Fibroblast of villous mesenchyme (primary cell): ENCODE measurements at regions not wholly inside any gene's neighbourhood (a gene's known extent, or its start where the extent isn't known, plus 50 kb on each side); places are given as distances from the start of the nearest gene placed in this dataset.

Experiments
- DNase-seq: peaks from one replicate; pipeline ENCODE4 v3.0.0-alpha.2; 2010; ENCODE audit warnings: low read depth
- H3K4me3 ChIP-seq: 2 replicates; pipeline ENCODE4 v1.5.1; 2011; ENCODE audit warnings: low read depth, mild to moderate bottlenecking, low read length
- TF ChIP-seq, protein P1 (sequence below): IDR thresholded peaks from 2 replicates; pipeline ENCODE4 v1.5.1; 2012; ENCODE audit warnings: low read depth, mild to moderate bottlenecking, low read length; ENCODE audit not compliant: insufficient read depth

DNA sequence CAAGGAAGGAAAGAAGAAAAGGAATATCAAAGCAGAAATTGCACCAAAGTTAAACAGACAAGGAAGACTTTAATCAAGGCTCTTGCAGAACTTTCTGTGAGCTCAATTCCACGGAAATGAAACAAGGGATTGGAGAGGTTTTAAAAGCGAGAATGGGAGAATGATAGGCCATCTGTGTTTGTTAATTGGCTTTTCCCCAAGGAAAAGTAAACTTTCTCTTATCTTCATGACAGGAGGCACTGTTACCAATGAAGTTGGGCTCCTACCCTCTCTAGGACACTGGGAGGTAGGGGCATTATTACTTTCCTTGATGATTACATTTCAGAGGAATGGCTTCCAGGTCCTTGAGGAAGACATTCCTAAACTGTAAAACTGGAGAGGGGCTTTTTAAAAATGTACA lies 328.8 kb upstream of the NWD2 start:
- no peak for DNase-seq
- TF ChIP-seq, protein P1, sequence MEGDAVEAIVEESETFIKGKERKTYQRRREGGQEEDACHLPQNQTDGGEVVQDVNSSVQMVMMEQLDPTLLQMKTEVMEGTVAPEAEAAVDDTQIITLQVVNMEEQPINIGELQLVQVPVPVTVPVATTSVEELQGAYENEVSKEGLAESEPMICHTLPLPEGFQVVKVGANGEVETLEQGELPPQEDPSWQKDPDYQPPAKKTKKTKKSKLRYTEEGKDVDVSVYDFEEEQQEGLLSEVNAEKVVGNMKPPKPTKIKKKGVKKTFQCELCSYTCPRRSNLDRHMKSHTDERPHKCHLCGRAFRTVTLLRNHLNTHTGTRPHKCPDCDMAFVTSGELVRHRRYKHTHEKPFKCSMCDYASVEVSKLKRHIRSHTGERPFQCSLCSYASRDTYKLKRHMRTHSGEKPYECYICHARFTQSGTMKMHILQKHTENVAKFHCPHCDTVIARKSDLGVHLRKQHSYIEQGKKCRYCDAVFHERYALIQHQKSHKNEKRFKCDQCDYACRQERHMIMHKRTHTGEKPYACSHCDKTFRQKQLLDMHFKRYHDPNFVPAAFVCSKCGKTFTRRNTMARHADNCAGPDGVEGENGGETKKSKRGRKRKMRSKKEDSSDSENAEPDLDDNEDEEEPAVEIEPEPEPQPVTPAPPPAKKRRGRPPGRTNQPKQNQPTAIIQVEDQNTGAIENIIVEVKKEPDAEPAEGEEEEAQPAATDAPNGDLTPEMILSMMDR, result no peak
- H3K4me3 ChIP-seq, result no peak overlapping the region

- TF ChIP-seq, protein P1, result no peak
- H3K4me3 ChIP-seq, result no peak overlapping the region
- no peak for DNase-seq
Measured at GRCh38 chr4:36917413-36917812, 327.1 kb upstream of the NWD2 start.

GRCh38 chr4:36919721-36920120 lies 324.8 kb upstream of the NWD2 start:
- TF ChIP-seq, protein P1, result no peak
- DNase-seq, result no peak
- no peak overlapping the region for H3K4me3 ChIP-seq

DNA sequence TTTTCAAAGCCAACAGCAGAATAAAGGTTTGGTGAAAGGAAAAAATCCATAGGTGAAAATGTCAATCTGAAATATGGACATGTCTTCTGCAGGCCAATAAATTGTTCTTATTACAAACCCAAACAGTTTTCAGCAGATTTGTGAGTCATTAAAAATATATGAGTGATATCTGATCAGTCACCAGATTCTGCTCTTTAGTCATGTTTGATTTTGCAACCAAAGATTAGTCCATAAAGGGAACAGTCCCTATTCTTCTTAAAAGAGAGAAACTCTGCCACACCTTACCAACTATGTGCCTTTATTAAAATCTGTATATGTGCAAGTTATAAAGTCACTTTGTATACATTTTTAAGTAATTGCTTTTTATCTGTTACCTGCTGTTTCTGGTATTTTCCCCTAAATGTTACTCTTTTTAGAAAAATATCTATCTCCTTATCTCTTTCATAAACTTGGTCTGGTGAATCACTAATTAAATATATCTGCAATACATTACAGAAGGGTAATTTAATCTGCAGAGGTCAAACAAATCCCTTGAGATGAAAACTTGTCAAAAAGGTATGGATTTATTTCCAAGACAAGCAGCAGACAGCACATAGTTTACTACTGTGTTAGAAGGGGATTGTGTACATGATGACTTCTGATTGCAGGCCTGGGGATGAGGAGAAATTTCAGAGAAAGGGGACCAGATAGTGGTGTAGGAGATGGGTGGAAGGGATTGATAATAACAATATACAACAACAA lies 322.9 kb upstream of the NWD2 start:
- no peak for DNase-seq
- TF ChIP-seq, protein P1, result no peak
- H3K4me3 ChIP-seq, result no peak overlapping the region

DNA sequence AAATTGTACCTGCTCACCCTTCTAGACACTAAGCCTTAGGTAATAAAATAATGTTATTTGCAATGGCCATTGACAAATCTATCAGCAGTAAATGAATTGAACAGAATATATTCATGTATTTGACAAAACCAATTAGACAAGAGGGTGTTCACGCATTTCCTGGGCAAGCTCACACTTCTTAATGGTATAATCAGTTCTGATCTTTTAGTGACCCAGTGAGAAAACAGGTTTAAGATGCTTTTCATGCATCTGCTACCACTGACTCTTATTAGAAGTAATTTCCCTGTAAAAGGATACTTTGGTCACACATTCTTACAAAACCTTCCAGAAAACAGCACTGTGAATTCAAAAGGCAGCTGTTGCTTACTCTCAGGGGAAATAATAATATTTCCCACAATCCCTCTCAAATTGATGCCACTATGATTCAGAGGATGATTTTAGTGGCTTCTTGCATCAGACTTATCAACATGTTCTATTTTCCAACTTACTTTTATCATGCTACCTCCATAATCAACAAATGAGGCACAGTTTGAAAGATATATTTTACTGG lies 313.9 kb upstream of the NWD2 start:
- no peak overlapping the region for H3K4me3 ChIP-seq
- DNase-seq, result no peak
- TF ChIP-seq, protein P1, result no peak

GRCh38 chr4:36944232-36944631 lies 300.3 kb upstream of the NWD2 start:
- TF ChIP-seq, protein P1, result no peak
- no peak for DNase-seq
- H3K4me3 ChIP-seq, result no peak overlapping the region

- H3K4me3 ChIP-seq, result no peak overlapping the region
- DNase-seq, result no peak
- TF ChIP-seq, protein P1, result no peak
Measured at GRCh38 chr4:36961420-36961819, 283.1 kb upstream of the NWD2 start.
